GM18873 (cell line): ENCODE measurements at regions not wholly inside any gene's neighbourhood (a gene's known extent, or its start where the extent isn't known, plus 50 kb on each side); places are given as distances from the start of the nearest gene placed in this dataset.

Experiments
- ATAC-seq: cut with Tn5 transposase; IDR thresholded peaks from one replicate; pipeline ENCODE4 v1.9.1; 2021; ENCODE audit warnings: mild to moderate bottlenecking, moderate library complexity, moderate number of reproducible peaks; ENCODE audit not compliant: unreplicated experiment, low FRiP score

DNA sequence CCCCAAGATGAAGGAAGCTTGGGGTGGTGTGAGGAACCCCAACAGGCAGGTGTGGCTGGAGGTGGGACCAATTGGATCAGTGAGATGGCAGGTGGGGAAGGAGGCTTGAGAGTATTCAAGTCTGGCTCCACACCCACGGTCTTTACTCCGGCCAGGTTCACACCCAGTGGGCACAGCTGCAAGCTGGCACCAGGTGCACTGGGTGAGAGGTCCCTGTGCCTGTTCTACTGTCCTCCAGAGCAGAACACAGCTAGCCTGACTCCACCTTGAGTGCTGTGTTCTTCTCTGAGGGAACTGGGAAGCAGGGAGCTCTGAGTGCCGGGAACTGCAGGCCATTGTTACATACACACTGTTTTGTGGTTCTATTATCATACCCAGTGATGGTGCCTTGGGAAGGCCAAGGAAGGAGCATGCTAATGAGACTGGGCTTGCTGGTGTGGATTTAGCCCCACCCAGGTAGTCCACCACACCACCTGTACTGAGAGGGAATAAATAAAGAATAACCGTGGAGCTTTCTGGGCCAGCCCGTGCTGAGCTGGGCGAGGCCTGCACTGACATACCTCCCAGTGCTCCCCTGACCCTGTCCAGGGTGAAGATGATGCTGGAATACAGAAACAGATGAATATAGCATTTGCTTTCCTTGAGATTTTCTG lies 93.4 kb downstream of the ABHD5 start:
- ATAC-seq: no peak

DNA sequence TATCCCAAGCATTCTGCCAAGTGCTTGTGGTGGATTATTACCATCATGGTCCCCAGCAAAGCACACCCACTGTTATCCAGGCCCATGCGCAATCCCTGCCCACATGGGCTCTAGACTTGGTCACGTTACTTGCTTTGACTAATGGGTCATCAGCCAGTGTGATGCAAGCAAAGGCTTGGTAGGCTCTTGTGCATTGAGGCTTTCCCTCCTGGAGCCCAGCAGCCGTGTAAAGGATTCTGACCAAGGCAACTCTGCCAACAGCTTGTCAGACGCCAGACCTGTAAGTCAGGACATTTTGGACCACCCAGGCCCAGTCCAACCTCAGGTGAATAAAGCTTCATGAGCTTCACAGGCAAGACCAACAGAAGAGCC lies 93.9 kb downstream of the ABHD5 start:
- ATAC-seq: no peak

DNA sequence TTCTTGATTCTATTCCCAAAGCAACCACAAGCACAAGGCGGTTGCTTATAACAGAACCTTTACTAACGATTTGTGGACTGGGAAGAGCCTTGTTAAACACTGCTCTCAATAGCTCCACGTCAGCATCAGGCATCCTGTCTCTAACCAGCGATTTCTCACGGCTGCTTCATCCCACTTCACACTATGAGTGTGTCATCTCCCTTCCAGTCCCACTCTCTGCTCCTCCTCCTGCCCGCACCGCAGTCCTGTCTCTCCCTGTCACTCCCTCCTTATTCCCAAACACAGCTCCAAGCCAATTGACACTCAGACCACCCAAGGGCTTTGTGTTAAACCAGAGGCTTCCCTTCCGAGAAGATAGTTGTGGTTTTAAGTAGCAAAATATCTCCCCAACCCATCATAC lies 94.8 kb downstream of the ABHD5 start:
- ATAC-seq: no peak

DNA sequence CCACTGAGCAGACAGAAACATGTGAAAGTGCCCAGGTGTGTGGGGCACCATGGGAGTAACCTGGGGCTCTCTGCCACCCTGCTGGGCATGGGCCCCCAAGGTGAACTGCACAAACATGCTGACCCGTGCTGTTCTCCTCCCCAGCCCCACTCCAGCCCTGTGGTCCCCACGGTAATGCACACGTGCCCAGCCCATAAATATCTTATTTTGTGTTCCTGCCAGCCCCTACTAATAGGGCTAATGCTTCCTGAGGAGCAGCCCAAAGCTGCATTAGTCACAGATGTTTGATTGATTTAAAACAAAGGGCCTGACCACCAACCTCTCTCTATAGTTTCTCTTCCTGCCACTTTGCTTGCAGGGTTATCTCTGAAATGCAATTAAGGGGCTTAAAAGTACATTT lies 95.4 kb downstream of the ABHD5 start:
- no peak for ATAC-seq

DNA sequence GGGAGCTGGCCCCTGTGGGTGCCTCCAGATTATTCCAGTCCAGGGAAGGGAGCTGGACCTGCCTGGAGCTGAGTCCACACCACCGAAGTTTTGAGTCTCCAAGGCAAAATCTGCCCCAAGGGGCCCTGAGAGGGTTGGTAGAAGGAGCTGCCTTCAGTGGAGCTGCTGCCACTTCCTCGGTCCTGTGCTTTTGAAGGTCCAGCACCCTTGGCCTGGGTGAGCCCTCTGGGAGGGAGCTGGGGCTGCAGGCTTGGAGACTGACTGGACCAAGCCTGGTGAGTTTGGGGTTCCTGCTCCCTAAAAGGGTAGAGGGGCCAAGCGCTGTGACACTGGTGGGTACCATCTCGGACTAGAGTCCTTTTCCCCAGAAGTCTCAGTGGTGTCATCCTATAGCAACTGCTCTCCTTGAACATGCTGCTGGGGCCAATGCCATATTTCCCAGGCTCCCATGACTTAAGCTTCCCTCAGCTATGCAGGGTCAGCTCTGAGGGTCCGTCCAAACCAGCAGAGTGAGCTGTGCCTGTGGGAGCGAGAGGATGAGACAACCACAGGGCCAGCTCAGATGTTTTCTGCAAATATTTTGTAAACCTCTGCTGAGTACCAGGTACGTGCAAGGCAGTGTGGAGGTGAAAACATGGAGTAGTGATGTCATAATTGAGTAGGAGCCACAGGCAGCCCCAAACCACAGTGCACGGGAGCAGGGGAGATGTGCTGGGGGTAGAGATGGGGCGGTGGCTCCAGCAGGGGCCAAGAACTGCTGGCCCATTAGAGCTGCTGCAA lies 96.0 kb downstream of the ABHD5 start:
- ATAC-seq: no peak

DNA sequence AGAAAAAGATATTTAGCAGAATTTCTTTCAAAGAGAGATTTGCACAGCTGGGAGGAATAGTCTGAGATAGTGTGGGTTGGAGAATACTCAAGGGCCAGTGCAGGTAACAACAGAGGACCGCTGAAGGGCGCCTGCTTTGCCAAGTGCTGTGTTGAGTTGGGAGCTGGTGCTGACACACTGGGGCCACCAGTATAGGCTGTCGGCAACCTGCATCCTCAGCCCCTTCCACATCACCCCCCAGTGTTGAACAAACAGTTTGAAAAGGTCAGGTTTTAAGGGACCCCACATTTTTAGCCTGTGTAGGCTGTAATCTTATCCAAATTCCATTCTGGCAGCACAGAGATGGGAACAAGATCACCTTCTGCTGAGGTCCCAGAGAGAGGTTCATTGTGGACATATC lies 96.6 kb downstream of the ABHD5 start:
- ATAC-seq: no peak

DNA sequence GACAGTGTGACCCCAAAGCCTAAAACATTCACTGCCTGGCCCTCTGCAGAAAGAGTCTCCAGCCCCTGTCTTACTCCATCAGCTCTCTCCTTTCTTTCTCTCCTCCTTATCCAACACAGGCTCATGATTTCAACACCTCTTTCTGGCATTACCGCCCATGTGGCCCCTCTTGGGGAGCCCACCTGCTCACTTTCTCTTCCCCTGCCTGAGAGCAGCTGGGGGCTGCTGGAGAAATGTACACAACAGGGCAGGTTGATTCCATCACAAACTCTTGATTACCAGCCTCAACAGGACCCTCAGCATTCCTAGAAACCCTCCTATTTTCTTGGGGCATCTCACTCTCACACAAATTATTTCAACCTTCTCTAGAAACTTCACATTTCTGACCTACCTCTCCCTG lies 98.3 kb downstream of the ABHD5 start:
- no peak for ATAC-seq

DNA sequence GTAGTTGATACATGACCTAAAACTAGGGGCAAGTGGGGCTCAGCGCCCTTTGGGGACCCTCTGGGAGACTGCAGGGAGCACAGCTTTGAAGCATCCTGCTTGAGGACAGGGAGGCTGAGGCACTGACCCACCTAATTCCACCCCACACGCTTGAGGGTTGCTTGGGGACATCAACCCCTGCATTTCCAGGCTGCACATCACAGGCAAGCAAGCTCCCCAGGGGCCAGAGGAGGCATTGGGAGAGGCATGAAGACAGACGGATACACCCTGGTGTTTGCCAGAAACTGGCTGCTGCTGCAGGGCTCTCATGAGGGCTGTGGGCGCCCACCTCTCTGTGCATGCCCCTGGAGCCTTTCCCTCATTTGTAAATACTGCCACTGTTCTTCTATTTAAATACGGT lies 99.3 kb downstream of the ABHD5 start:
- ATAC-seq: no peak

DNA sequence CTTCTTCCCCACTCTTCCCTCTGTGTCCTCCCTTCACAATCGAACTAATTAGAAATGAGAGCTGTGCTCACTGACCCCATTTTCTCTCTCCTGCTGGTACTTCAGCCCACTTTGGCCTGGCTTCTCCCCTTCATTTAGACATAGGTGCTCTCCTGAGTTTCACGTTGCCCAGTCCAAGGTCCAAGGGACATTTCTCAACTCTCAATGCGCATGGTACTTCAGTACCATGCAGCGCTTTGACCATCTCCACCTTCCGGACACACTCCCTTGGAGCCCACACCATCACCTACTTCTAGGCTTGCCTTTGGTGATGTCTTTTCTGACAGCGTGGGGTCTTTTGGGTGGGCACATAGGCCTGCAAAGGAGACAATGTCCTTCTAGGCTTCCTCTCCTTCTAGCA lies 99.7 kb downstream of the ABHD5 start:
- no peak for ATAC-seq

DNA sequence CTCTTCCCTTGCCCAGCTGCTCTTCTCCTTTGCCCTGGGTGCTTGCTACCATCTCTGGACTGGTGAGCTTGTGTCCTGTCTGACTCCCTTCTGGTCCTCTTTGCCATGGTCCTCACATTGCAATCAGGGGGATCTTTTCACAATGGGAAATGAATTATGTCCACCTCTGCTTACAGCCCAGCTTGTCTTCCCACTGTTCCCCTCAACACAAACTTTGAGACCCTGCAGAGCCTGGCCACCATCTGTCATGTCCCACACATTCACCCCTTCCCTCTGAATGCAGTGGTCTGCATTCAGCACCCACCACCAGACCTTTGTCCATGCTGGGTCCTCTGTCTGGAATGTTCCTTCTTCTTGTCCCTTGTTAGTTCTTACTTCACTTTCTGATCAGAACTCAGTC lies 100.5 kb downstream of the ABHD5 start:
- no peak for ATAC-seq

DNA sequence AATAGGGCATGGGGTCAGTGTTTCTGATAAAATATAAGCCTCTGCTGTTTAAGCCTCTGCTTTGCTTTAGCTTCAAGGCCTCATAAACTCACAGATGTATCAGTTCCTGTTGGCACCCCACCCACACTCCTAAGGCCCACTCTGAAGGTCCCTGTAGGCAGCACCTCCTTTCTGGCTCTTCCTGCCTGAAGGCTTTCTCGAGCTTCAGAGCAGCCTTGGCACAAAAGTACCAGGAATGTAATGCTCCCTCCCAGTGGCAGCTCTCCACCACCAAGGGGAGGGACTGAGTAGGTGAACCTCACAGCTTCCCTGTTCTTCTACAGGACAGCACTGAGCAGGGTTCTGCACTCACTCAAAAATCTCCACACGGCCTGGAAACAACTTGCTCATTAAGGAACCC lies 102.2 kb downstream of the ABHD5 start:
- ATAC-seq: no peak

DNA sequence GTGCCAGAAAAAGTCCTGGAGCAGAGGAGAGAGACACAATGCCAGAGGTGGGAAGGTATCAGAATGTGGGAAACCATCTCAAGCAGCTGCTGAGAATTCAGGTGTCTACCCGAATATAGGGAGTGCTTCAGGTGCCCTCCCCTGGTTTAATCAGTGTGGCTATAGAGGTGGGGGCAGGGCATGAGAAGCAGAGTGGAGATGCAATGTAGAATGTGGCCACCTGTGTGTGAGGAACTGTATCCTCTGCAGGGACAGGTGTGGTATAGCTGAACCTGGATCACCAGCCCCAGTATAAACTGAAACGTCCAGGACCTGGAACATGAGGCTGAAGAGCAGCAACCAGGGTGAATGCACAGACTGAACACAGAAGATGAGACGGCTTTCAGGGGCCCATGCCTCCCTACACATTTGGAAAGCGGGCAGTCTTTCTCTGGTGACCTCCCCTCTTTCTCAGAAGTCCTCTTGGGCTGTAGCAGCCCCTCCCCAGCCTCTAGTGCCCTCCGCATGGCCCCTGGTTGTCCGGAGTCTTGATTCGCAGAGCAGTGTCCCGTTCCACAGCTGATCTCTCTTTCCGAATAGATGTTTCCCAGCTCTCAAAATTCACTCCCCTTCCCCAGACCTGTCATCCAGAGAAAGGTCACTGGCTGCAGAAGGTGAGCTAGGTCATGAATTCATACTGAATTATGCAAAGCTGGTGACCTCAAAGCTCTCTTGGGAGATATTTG lies 103.1 kb downstream of the ABHD5 start:
- no peak for ATAC-seq

DNA sequence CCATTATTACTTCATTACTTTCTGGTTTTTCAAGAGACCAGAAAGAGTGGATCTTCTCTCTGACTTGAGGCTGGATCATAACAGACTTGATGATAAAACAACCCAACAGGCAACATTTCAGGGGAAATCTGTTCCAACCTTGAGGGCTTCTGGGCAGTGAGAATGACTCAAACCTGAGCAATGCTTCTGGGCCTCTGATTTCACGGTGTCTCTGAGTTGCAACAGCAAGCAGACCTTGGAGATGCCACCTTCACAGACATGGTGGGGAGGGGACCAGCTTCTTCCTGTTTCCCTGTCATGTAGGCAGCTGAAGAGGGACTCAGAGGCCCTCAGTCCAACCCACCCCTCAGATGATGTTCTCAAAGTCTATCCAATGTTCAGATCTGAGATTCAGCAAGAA lies 104.0 kb downstream of the ABHD5 start:
- no peak for ATAC-seq

DNA sequence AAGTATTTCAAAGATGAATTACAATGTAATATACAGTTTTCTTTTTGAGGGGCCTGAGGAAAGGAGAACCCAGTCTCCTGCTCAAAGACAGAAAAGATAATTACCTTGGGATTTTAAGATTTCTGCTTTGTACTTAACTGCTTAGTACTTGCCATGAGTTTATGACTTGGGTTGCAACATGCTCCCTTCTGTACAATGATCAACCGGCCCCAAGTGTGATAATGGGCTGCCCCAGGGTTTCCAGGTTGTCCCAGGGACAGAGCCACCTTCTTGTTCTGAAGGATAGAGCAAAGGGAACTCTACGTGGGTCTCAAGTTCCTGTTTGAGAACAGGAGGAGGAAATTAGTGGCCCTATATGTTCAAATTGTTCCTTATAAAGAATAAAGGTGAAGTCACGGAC lies 104.8 kb downstream of the ABHD5 start:
- no peak for ATAC-seq

DNA sequence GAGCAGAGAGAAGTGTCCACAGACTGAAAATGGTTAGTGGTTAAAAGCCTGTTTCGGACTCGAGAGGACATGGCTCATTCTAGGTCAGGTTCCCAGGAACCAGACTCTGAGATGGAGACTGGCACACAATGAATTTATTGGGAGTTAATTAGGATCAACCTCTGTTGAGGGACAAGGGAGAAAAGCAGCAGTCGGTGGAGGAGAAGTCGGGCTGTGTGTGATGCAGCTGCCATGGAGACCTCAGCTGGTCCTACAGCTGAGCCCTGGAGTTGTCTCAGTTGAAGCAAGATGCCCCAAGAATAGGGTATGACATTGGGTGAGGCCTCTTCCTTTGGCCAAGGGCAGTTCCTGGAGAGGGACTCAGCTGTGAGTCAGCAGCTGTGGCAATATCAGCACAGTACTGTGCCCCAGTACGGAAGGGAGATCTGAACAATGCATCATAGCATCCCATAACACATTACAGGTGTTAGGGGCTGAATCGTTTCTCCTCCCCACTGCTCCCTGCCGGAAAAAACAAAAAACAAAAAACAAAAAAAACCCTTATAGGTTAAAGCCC lies 105.4 kb downstream of the ABHD5 start:
- ATAC-seq: no peak

DNA sequence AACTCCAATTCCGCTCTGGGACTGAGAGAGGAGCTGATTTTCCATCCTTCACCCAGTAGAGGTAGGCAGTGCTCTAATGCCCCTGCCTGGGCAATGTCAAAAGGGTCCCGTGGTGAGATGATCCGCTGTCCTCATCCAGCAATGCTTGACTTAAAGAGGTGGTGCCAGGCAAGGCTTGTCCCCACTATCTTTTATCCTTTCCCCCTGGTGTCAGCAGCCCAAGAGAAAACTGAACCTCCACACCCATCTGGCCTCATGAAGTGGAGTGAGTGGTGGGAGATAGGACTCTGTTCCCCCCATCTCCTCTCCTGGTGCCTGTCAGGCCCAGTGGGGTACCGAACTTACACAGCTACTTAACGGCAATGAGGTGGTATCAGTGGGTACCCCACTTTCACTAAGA lies 107.1 kb downstream of the ABHD5 start:
- ATAC-seq: no peak

DNA sequence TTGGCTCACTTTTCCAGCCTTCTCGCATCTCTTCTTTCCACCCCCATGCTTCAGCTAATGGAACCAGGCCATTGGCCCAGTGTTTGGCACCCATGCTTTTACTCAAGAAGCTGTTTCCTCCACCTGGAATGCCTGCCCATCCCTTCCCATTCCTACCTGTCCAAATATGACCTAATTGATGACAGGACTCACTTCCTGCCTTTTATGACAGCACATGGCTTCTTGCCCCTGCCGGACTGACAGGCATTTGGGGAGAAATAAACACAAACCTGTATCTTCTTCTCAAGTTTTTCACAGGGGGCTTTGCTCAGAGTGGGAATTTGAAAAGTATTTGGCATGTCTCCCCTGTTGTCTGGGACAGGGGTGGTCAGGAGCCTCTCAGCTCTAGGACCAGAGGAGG lies 120.1 kb downstream of the ABHD5 start:
- ATAC-seq: no peak

DNA sequence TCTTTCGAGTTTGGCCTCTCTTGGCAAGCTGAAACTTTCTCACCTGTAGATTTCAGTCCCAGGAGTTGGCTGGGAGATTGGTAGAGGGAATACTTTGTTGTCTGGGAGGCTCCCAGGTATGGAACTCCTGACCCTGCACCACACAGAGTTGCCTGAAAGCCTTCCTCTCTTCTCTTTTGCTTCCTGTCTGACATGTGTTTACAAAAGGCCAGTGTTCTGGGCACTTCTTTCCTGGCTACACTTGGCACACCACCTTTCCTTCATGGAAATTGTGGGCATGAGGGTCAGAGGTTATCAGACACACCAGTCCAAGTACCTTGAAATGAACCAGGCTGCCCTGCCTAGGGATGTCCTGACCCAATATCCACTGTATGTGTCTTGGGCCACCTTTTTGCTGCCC lies 123.7 kb downstream of the ABHD5 start:
- ATAC-seq: no peak

DNA sequence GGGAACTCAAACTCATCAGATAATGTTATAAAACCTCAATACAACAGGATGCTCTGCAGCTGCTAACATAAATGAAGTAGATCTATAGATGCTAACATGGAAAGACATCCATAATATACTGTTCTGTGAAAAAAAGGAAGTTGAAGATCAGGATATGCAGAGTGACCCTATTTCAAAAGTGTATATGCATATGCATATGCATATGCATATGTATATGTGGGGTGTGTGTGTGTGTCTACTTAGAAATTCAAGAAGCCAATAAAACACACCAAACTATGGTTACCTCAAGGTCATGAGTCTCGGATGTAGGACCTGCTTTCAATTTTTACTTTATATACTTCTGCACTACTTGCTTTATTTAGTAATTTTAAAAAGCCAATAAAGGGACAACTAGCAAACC lies 125.6 kb downstream of the ABHD5 start:
- no peak for ATAC-seq

DNA sequence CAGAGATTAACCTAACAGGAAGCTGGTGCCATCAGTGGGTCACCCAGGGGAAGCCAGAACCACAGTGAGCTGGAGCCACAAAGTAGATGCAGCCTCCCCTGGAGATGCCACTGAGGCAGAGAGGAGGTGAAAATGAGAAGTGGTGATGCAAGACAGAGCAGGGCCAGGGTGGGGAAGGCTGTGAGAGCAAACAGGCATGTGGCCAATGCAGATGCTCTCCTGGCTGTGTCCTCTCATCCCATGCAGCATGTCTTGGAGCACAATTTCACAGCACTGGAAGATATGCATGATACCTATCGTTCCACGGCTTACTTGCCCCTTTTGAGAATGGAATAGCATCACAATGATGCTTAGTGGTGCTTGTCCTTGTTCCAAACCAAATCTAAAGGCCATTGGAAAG lies 126.3 kb downstream of the ABHD5 start:
- ATAC-seq: no peak

DNA sequence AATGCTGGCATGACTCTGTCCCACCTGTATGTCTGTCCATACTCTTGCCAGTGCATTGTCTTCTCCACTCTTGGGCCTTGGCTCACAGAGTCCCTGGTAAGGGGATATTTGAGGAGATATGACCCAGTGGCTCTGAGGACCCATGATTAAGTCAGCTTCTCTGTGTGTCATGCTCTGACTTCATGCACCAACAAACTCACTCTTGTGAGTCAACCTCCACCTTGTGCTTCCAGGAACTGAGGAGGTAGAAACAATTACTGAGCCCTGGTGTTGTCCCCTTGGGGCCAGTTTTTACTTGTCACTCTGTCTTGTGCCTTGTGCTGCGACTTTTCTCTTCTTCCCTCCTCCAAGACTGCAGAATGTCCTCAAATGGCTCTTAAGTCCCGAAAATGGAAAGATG lies 127.1 kb downstream of the ABHD5 start:
- ATAC-seq: no peak

DNA sequence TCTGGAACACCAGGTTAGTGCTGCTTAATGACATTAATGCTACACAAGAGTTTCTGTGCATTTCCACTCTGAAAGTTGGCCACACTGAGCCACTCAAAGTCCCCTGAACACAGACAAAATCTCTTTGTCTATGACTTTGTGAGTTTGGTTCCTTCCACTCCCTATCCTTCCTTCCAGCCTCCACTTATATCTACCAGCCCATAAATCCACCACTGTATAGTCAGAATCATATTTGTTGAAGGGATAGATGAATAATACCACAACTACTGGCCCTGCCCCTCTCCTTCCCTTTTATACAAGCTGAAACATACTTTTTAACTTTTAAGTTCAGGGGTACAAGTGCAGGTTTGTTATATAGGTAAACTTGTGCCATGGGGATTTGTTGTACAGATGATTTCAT lies 127.5 kb downstream of the ABHD5 start:
- ATAC-seq: no peak
